HepG2 (cell line): ENCODE measurements at regions not wholly inside any gene's neighbourhood (a gene's known extent, or its start where the extent isn't known, plus 50 kb on each side); places are given as distances from the start of the nearest gene placed in this dataset.

ENCODE experiments used
- ATAC-seq: fragments of 200-7000 bp; cut with Tn5 transposase; 3 replicates; pipeline ENCODE4 v1.9.1; 2020; ENCODE audit warnings: mild to moderate bottlenecking, moderate library complexity
- BruUV-seq: library from RNA; stranded (reverse); fragments of 400-500 nt; replicated peaks from 2 replicates; lab custom pipeline; 2021; lab: Mats Ljungman, UMichigan
- CTCF ChIA-PET: fragments of 300-600 bp; formaldehyde crosslinking; extraction: SDS; loops from one replicate; lab custom pipeline; 2021; ENCODE audit warnings: low total read pairs, inconsistent platforms, low intra/inter-chr PET ratio; lab: Yijun Ruan, JAX
- POLR2A ChIA-PET: fragments of 350-600 bp; sonication (Branson Sonifier 250); formaldehyde crosslinking; loops from one replicate; lab custom pipeline; 2020; ENCODE audit warnings: antibody characterized with exemption, inconsistent platforms; lab: Yijun Ruan, JAX
- DNase-seq: peaks from one replicate; pipeline ENCODE4 v3.0.0-alpha.2; 2015; ENCODE audit warnings: low spot score
- FAIRE-seq: peaks from 3 replicates; lab custom pipeline; 2011; peaks lifted over from hg19 to GRCh38; lab: Jason Lieb, UNC
- H2AFZ ChIP-seq: one replicate; pipeline ENCODE4 v1.6.1; 2011; ENCODE audit warnings: low read length, inconsistent platforms
- H3K27ac ChIP-seq: fragments of 300-600 bp; 3 replicates; pipeline ENCODE4 v1.8.0; 2011; ENCODE audit warnings: mixed run types, mild to moderate bottlenecking, mixed read lengths, low read length, inconsistent platforms; ENCODE audit not compliant: insufficient read depth; ENCODE audit errors: extremely low read length
- H3K27me3 ChIP-seq, 2 experiments: fragments of 200-600 bp in 1 of 2; 2 replicates in 1 of 2; 3 replicates in 1 of 2; pipeline versions ENCODE4 v1.6.0 to v1.8.0; 2011; ENCODE audit warnings: low read length in 2 of 2, mild to moderate bottlenecking in 2 of 2, moderate library complexity in 2 of 2, inconsistent platforms in 1 of 2; ENCODE audit not compliant: insufficient read depth in 2 of 2, control insufficient read depth in 1 of 2
- H3K36me3 ChIP-seq, 2 experiments: fragments of 200-600 bp in 1 of 2; replicated peaks in 1 of 2; 2 replicates in 1 of 2; 3 replicates in 1 of 2; pipeline versions ENCODE4 v1.5.1 to v1.8.0; 2011; ENCODE audit warnings: low read length in 2 of 2, inconsistent platforms in 1 of 2; ENCODE audit not compliant: insufficient read depth in 2 of 2, control insufficient read depth in 1 of 2
- H3K4me1 ChIP-seq: 2 replicates; pipeline ENCODE4 v1.5.1; 2012; ENCODE audit warnings: low read length, inconsistent platforms; ENCODE audit not compliant: insufficient read depth
- H3K4me2 ChIP-seq: 2 replicates; pipeline ENCODE4 v1.6.0; 2011; ENCODE audit warnings: low read depth, low read length, inconsistent platforms
- H3K4me3 ChIP-seq, 3 experiments: fragments of 200-600 bp in 1 of 3; sonication (generic), shearing (Covaris generic) in 1 of 3; replicated peaks in 1 of 3; 2 replicates each; pipeline ENCODE4 v1.5.1; 2011 to 2016; ENCODE audit warnings: low read length in 3 of 3, inconsistent platforms in 2 of 3, low read depth in 2 of 3, mild to moderate bottlenecking in 2 of 3, control low read depth in 1 of 3, mixed read lengths in 1 of 3; ENCODE audit not compliant: insufficient read depth in 1 of 3
- H3K79me2 ChIP-seq: one replicate; pipeline ENCODE4 v1.6.1; 2011; ENCODE audit warnings: low read length, inconsistent platforms; ENCODE audit not compliant: insufficient read depth
- H3K9ac ChIP-seq: 2 replicates; pipeline ENCODE4 v1.6.0; 2011; ENCODE audit warnings: mild to moderate bottlenecking, low read depth, low read length, inconsistent platforms; ENCODE audit not compliant: insufficient read depth
- H3K9me3 ChIP-seq: 2 replicates; pipeline ENCODE4 v1.5.1; 2012; ENCODE audit warnings: mild to moderate bottlenecking, low read length
- H4K20me1 ChIP-seq: 2 replicates; pipeline ENCODE4 v1.6.0; 2011; ENCODE audit warnings: inconsistent platforms, mild to moderate bottlenecking, low read length, moderate library complexity; ENCODE audit not compliant: insufficient read depth
- NCOA1 ChIP-seq: sonication (generic); formaldehyde crosslinking; IDR thresholded peaks from 2 replicates; pipeline ENCODE4 v1.9.0; 2021; ENCODE audit warnings: missing genetic modification reagents
- NFIB ChIP-seq: sonication (generic); formaldehyde crosslinking; IDR thresholded peaks from 2 replicates; pipeline ENCODE4 v1.9.0; 2021; ENCODE audit warnings: missing genetic modification reagents, mild to moderate bottlenecking, borderline replicate concordance
- RFX5 ChIP-seq: IDR thresholded peaks from 2 replicates; pipeline ENCODE4 v1.6.1; 2011; ENCODE audit warnings: low read depth, low read length, improper control_type of control experiment
- SMYD3 ChIP-seq: sonication (generic); formaldehyde crosslinking; IDR thresholded peaks from 2 replicates; pipeline ENCODE4 v1.8.1; 2023; ENCODE audit warnings: mild to moderate bottlenecking, missing genetic modification reagents
- ZBTB3 ChIP-seq: sonication (generic); formaldehyde crosslinking; IDR thresholded peaks from 2 replicates; pipeline ENCODE4 v1.4.0; 2020; ENCODE audit warnings: low read depth, mild to moderate bottlenecking, moderate library complexity, missing genetic modification reagents, borderline replicate concordance
- ZNF251 ChIP-seq: sonication (generic); formaldehyde crosslinking; IDR thresholded peaks from 2 replicates; pipeline ENCODE4 v1.9.0; 2021; ENCODE audit warnings: mild to moderate bottlenecking, missing genetic modification reagents
- ZNF343 ChIP-seq: sonication (generic); formaldehyde crosslinking; IDR thresholded peaks from 2 replicates; pipeline ENCODE4 v1.4.0; 2020; ENCODE audit warnings: mild to moderate bottlenecking, missing genetic modification reagents
- WGBS: methylation state at CpG from one replicate; pipeline ENCODE4 v1.1.6; 2017; ENCODE audit warnings: low lambda C conversion rate; 5-methylcytosine and 5-hydroxymethylcytosine counted together
- in situ Hi-C: cut with HindIII; loops from 2 replicates; pipeline ENCODE4 v1.10.0; 2017; ENCODE audit warnings: low pct_unique_long_range_greater_than_20kb; ENCODE audit not compliant: extremely low pct_ligation_motif_present
- intact Hi-C: fragments of 100-400 bp; cut with micrococcal nuclease; formaldehyde crosslinking; loops from one replicate; pipeline ENCODE4 v1.10.0; 2022; ENCODE audit not compliant: unreplicated experiment
- TF ChIP-seq, protein P1 (sequence below): conservative IDR thresholded peaks from 2 replicates; pipeline ENCODE4 v1.6.1; 2018; ENCODE audit warnings: missing genetic modification reagents
- TF ChIP-seq, protein P2 (sequence below): sonication (generic); formaldehyde crosslinking; IDR thresholded peaks from 2 replicates; pipeline ENCODE4 v1.5.0; 2020; ENCODE audit warnings: missing genetic modification reagents, mild to moderate bottlenecking, borderline replicate concordance
- TF ChIP-seq, protein P3 (sequence below): sonication (generic); formaldehyde crosslinking; IDR thresholded peaks from 2 replicates; pipeline ENCODE4 v1.8.1; 2023; ENCODE audit warnings: mild to moderate bottlenecking, missing genetic modification reagents, borderline replicate concordance
- TF ChIP-seq, protein P4 (sequence below): sonication (generic); formaldehyde crosslinking; conservative IDR thresholded peaks from 2 replicates; pipeline ENCODE4 v1.4.0; 2020; ENCODE audit warnings: missing genetic modification reagents
- TF ChIP-seq, protein P5 (sequence below): sonication (generic); formaldehyde crosslinking; IDR thresholded peaks from 2 replicates; pipeline ENCODE4 v1.4.0; 2020; ENCODE audit warnings: missing genetic modification reagents

DNA sequence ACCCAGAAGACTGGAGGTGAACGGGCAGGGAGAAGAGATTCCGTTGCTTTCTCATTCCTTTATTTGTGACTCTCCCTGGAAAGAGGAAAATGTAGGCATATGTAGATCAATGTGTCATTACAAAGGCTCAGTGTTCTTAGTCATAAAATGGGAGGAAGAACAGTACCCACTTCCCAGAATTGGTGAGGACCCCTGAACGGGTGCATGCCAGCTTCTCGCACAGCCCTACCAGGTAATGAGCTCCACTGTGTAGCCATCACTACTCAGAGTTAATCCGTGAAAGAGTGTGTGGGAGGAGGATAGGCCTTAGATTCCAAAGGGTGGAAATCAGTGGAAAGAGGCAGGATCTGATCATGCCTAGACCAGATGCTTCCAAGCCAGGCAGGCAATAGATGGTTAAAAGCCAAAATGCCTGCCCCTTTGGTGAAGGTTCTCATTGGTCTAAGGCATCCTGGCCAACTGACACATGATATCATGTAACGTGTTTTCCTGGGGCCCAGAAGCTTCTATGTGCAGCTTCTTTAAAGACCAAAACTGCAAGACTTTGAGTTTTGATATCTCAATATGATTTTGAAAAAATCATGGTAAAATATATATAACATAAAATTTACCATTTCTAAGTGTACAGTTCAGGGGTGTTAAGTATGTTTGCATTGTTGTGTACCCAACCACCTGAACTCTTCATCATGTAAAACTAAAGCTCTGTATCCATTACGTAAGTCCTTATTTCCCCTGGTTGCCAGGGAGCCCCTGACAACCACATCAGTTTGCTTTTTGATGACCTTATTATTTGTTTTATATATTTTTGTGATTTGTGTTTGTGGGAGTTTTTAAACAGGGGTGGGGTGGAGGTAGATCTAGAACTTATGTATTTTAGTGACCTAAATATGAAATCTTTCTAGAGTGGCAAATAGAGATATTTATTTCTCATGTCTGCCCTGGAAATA, 402.2 kb upstream of the CFAP20DC start (continued):
- TF ChIP-seq, protein P1, sequence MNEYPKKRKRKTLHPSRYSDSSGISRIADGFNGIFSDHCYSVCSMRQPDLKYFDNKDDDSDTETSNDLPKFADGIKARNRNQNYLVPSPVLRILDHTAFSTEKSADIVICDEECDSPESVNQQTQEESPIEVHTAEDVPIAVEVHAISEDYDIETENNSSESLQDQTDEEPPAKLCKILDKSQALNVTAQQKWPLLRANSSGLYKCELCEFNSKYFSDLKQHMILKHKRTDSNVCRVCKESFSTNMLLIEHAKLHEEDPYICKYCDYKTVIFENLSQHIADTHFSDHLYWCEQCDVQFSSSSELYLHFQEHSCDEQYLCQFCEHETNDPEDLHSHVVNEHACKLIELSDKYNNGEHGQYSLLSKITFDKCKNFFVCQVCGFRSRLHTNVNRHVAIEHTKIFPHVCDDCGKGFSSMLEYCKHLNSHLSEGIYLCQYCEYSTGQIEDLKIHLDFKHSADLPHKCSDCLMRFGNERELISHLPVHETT (CRISPR knock-in tag): no peak

DNA sequence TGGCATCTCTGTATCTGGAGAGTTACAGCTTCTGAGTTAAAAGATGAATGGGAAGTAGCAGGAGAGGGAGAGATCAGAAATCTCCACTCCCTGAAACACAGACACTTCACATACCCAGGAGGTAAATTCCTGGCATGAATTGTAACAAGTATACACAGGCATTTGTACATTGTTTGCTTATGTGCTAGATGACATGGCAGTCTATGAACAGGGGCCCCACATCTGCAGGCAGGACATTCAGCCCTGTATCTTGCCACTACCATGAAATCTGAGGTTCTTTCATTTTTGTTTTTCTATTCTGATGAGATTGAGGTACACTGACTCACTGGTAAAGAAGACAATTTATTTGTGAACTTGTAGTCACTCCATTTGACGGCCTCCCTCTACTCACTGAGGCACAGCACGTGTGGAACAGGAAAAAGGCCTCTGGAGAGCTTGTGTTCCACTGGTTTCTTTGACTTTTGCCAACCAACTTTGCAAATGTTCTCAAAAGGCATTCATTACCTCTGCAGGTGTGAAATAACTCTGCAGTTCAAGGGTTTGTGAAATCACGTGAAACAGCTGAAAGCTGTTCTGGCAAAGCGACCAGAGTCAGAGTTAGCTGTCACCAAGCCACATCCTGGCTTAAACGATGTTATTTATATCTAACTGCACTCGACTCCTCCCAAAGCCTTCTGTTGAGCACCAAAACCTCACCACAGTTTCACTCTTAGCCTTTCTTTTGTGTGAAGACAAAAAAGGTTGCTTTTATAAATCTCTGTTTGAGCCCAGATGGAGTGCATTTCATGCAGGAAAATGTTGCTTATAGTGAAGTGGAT, 401.3 kb upstream of the CFAP20DC start:
- POLR2A ChIA-PET: no interaction called here
- peaks cover 0 to 4% of the 10 kb centered on the region in 2 experiments; a peak in 1 of 5 replicates for H3K27me3 ChIP-seq
- H2AFZ ChIP-seq: no peak overlapping the region
- no peaks in the 10 kb centered on the region for H4K20me1 ChIP-seq
- H3K9me3 ChIP-seq: no peaks in the 10 kb centered on the region
- ATAC-seq: no peak
- BruUV-seq: no TSS peak
- WGBS: 0% methylated on average over 5 of the region's 6 CpGs
- no peak for FAIRE-seq
- H3K9ac ChIP-seq: no peak overlapping the region
- no peak for DNase-seq
- TF ChIP-seq ZNF343: no peak
- TF ChIP-seq, protein P2, sequence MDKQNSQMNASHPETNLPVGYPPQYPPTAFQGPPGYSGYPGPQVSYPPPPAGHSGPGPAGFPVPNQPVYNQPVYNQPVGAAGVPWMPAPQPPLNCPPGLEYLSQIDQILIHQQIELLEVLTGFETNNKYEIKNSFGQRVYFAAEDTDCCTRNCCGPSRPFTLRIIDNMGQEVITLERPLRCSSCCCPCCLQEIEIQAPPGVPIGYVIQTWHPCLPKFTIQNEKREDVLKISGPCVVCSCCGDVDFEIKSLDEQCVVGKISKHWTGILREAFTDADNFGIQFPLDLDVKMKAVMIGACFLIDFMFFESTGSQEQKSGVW (CRISPR knock-in tag): no peak
- TF ChIP-seq, protein P3, sequence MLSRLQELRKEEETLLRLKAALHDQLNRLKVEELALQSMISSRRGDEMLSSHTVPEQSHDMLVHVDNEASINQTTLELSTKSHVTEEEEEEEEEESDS (CRISPR knock-in tag): no peak
- TF ChIP-seq NFIB (CRISPR knock-in tag): no peak
- TF ChIP-seq ZBTB3 (CRISPR knock-in tag): no peak
- no peak for TF ChIP-seq ZNF251
- TF ChIP-seq, protein P4, sequence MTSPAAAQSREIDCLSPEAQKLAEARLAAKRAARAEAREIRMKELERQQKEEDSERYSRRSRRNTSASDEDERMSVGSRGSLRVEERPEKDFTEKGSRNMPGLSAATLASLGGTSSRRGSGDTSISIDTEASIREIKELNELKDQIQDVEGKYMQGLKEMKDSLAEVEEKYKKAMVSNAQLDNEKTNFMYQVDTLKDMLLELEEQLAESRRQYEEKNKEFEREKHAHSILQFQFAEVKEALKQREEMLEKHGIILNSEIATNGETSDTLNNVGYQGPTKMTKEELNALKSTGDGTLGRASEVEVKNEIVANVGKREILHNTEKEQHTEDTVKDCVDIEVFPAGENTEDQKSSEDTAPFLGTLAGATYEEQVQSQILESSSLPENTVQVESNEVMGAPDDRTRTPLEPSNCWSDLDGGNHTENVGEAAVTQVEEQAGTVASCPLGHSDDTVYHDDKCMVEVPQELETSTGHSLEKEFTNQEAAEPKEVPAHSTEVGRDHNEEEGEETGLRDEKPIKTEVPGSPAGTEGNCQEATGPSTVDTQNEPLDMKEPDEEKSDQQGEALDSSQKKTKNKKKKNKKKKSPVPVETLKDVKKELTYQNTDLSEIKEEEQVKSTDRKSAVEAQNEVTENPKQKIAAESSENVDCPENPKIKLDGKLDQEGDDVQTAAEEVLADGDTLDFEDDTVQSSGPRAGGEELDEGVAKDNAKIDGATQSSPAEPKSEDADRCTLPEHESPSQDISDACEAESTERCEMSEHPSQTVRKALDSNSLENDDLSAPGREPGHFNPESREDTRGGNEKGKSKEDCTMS (CRISPR knock-in tag): no peak
- no peak for TF ChIP-seq RFX5
- TF ChIP-seq, protein P5, sequence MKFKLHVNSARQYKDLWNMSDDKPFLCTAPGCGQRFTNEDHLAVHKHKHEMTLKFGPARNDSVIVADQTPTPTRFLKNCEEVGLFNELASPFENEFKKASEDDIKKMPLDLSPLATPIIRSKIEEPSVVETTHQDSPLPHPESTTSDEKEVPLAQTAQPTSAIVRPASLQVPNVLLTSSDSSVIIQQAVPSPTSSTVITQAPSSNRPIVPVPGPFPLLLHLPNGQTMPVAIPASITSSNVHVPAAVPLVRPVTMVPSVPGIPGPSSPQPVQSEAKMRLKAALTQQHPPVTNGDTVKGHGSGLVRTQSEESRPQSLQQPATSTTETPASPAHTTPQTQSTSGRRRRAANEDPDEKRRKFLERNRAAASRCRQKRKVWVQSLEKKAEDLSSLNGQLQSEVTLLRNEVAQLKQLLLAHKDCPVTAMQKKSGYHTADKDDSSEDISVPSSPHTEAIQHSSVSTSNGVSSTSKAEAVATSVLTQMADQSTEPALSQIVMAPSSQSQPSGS (CRISPR knock-in tag): no peak
- TF ChIP-seq NCOA1 (CRISPR knock-in tag): no peak
- no peak for TF ChIP-seq SMYD3 (CRISPR knock-in tag)
- TF ChIP-seq, all 625 proteins: peak for 0
- no peaks in the 10 kb centered on the region for H3K36me3 ChIP-seq
- CTCF ChIA-PET: no interaction called here
- H3K4me3 ChIP-seq: no peak overlapping the region
- intact Hi-C loops: no loop called here
- no peak overlapping the region for H3K4me2 ChIP-seq
- H3K27ac ChIP-seq: no peak overlapping the region
- no peaks in the 10 kb centered on the region for H3K4me1 ChIP-seq
- H3K79me2 ChIP-seq: no peaks in the 10 kb centered on the region
- in situ Hi-C loops: no loop called here
